ENCODE measurements at regions not wholly inside any gene's neighbourhood (a gene's known extent, or its start where the extent isn't known, plus 50 kb on each side); places are given as distances from the start of the nearest gene placed in this dataset.

DNA sequence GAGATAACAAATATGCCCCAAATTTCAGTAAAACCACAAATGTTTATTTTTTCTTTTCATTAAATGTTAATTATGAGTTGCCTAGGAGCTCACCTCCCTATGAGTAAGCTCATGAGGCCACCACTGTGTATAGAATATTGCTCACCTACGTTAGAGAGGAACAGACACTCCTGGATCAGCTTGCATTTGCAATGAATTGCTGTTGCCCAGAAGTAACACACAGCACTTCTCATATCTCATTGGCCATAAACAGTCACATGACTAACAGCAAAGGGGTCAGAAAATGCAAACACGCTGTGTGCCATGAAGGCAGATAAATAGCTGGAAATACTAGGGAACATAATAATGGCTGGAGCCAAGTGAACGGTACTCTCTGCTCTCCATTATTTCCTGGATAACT lies 89.0 kb upstream of the GALNT5 start:
- no peak overlapping the region for H3K9ac ChIP-seq (ENCODE audit: low read length)
- no peaks in the 10 kb centered on the region for H3K36me3 ChIP-seq (ENCODE audit: insufficient read depth, low read length)
- no peaks in the 10 kb centered on the region for H3K9me3 ChIP-seq (ENCODE audit: low read length)
- H3K79me2 ChIP-seq (ENCODE audit: insufficient read depth, low read length): no peaks in the 10 kb centered on the region
- no peak overlapping the region for H3K4me2 ChIP-seq (ENCODE audit: low read length)
- H4K20me1 ChIP-seq (ENCODE audit: insufficient read depth, low read length): no peaks in the 10 kb centered on the region
- no peak overlapping the region for H3K27ac ChIP-seq (ENCODE audit: low read depth, low read length, poor library complexity, severe bottlenecking)
- TF ChIP-seq EZH2 (IDR thresholded peaks at IDR 0.05; ENCODE audit: borderline replicate concordance, low read length) (no peak), CTCF (IDR thresholded peaks at IDR 0.05; ENCODE audit: low read length) (no peak)
- no peaks in the 10 kb centered on the region for H3K4me1 ChIP-seq (ENCODE audit: insufficient read depth, low read length, severe bottlenecking)
- no peaks in the 10 kb centered on the region for H3K27me3 ChIP-seq (ENCODE audit: insufficient read depth, low read length)
- no peak overlapping the region for H2AFZ ChIP-seq (ENCODE audit: low read length)
- no peak overlapping the region for H3K4me3 ChIP-seq (ENCODE audit: low read depth, low read length, poor library complexity, severe bottlenecking)
- no peaks in the 10 kb centered on the region for H3K9me2 ChIP-seq (ENCODE audit: low read depth, low read length)
- no peaks in the 10 kb centered on the region for H3F3A ChIP-seq (ENCODE audit: insufficient read depth, low read length)

GRCh38 chr2:157169889-157170288 lies 87.6 kb upstream of the GALNT5 start:
- Histone ChIP-seq H3K27ac (ENCODE audit: low read depth, low read length, poor library complexity, severe bottlenecking) (no peak overlapping the region), H3K79me2 (ENCODE audit: insufficient read depth, low read length) (no peaks in the 10 kb centered on the region), H3K4me2 (ENCODE audit: low read length) (no peak overlapping the region), H3K9ac (ENCODE audit: low read length) (no peak overlapping the region), H3K36me3 (ENCODE audit: insufficient read depth, low read length) (no peaks in the 10 kb centered on the region), H3K27me3 (ENCODE audit: insufficient read depth, low read length) (no peaks in the 10 kb centered on the region), H3K4me1 (ENCODE audit: insufficient read depth, low read length, severe bottlenecking) (no peaks in the 10 kb centered on the region), H3K4me3 (ENCODE audit: low read depth, low read length, poor library complexity, severe bottlenecking) (no peak overlapping the region), H3F3A (ENCODE audit: insufficient read depth, low read length) (no peaks in the 10 kb centered on the region), H3K9me3 (ENCODE audit: low read length) (no peaks in the 10 kb centered on the region), H2AFZ (ENCODE audit: low read length) (no peak overlapping the region), H3K9me2 (ENCODE audit: low read depth, low read length) (no peaks in the 10 kb centered on the region), H4K20me1 (ENCODE audit: insufficient read depth, low read length) (no peaks in the 10 kb centered on the region)
- TF ChIP-seq CTCF (IDR thresholded peaks at IDR 0.05; ENCODE audit: low read length): no peak
- TF ChIP-seq EZH2 (IDR thresholded peaks at IDR 0.05; ENCODE audit: borderline replicate concordance, low read length): no peak

DNA sequence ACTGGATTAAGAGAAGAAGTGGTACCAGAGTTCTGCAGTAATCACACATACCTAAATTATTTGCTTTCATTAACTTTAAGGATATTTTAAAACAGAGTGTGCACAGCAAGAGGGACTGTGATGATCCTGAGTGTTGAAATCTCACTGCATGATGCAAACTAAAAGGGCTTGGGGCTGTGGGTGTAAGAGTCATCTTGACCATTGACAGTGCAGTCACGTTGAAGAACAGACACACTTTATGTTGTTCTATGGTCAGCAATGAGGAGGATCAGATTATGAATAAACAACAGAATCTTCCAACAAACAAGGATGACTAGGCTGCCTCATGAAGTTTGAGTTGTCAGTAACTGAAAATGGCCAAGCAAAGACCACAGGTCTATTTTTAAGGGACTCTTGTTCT lies 87.2 kb upstream of the GALNT5 start:
- Histone ChIP-seq H3K27me3 (ENCODE audit: insufficient read depth, low read length) (no peaks in the 10 kb centered on the region), H3K4me1 (ENCODE audit: insufficient read depth, low read length, severe bottlenecking) (no peaks in the 10 kb centered on the region), H3K79me2 (ENCODE audit: insufficient read depth, low read length) (no peaks in the 10 kb centered on the region), H3K4me3 (ENCODE audit: low read depth, low read length, poor library complexity, severe bottlenecking) (no peak overlapping the region), H3K27ac (ENCODE audit: low read depth, low read length, poor library complexity, severe bottlenecking) (no peak overlapping the region), H3K9me3 (ENCODE audit: low read length) (no peaks in the 10 kb centered on the region), H2AFZ (ENCODE audit: low read length) (no peak overlapping the region), H3K9ac (ENCODE audit: low read length) (no peak overlapping the region), H3K4me2 (ENCODE audit: low read length) (no peak overlapping the region), H3F3A (ENCODE audit: insufficient read depth, low read length) (no peaks in the 10 kb centered on the region), H3K36me3 (ENCODE audit: insufficient read depth, low read length) (no peaks in the 10 kb centered on the region), H3K9me2 (ENCODE audit: low read depth, low read length) (no peaks in the 10 kb centered on the region), H4K20me1 (ENCODE audit: insufficient read depth, low read length) (no peaks in the 10 kb centered on the region)
- TF ChIP-seq EZH2 (IDR thresholded peaks at IDR 0.05; ENCODE audit: borderline replicate concordance, low read length): no peak
- TF ChIP-seq CTCF (IDR thresholded peaks at IDR 0.05; ENCODE audit: low read length): no peak

Data from OCI-LY1 (cell line).